GM19395 (cell line): ENCODE measurements at regions not wholly inside any gene's neighbourhood (a gene's known extent, or its start where the extent isn't known, plus 50 kb on each side); places are given as distances from the start of the nearest gene placed in this dataset.

Experiments
- ATAC-seq: cut with Tn5 transposase; IDR thresholded peaks from one replicate; pipeline ENCODE4 v1.9.1; 2021; ENCODE audit warnings: mild to moderate bottlenecking, moderate library complexity; ENCODE audit not compliant: unreplicated experiment

- no peak for ATAC-seq
Measured at GRCh38 chr16:86287664-86288201, 222.6 kb upstream of the FOXF1 start.

DNA sequence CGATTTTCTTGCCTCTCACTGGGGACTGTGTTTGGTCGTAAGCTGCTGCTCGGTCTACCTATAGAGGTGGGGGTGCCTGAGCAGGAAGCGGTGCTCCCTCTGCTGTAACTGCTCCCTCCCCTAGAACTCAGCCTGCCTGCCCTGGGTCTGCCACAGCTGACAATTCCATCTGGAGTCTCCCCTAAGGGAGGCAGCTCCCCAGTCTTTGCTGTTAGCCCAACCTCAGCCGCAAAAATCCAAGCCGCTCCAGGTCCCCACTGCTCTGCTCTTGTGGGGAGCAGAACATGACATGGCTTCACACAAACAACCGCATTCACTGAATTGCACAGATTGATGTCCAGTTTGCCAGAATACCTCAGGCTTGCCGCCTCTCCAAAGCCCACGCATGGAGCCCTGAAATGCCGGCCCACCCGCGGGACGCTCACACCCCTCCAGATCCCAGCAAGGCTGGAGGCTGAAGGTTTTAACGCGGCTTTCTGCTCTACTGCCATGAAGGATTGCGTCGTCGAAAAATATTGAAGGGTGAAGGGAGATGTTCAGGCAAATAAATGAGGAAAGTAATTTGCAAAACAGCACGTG, 221.5 kb upstream of the FOXF1 start:
- no peak for ATAC-seq

GRCh38 chr16:86289304-86289703, 221.0 kb upstream of the FOXF1 start:
- ATAC-seq = no peak

- no peak for ATAC-seq
Measured at GRCh38 chr16:86289907-86290306, 220.4 kb upstream of the FOXF1 start.

DNA sequence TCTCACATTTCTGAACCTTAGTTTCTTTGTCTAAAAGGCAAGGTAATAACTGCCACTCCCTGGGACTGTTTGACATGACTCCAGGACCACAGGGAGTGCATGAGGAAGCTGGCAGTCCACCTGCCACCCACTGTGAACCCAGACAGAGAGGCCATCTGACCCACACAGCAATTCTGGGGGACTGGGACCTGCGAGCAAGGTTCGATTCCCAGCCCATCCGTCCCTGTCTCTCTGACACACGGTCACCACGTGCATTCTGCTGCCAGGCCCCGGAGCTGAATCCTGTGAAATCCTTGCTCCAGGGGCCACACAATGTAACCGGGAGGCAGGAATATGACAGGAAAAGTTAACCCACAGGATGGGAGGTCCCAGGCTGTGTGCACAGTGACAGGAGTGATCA, 218.8 kb upstream of the FOXF1 start:
- ATAC-seq = no peak

DNA sequence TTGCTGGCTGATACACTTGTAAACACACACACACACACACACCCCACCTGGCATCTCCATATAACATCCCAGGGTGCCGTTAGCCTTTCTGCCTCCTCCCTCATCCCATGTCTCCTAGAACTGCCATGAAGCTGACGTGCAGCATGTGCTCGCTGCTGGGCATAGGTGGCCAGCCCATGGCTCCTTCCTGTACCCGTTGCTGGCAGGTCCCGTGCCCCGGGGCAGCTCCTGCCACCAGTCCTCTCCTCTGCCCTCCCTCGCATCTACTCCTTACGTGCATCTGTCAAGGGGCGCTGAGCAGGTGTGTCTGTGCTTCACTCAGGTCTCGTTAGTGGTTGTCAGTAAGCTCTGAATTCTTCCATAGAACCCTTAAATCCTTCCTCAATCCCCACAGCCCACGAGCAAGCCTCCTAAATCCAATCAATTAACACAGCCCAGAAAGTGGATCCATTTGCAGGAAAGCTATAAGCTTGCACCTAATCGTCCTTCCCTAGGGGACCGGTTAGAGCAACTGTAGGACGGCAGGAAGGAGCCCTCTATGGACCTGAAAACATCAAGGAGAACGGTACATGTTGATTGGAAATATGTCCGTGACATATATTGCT, 218.1 kb upstream of the FOXF1 start:
- no peak for ATAC-seq

DNA sequence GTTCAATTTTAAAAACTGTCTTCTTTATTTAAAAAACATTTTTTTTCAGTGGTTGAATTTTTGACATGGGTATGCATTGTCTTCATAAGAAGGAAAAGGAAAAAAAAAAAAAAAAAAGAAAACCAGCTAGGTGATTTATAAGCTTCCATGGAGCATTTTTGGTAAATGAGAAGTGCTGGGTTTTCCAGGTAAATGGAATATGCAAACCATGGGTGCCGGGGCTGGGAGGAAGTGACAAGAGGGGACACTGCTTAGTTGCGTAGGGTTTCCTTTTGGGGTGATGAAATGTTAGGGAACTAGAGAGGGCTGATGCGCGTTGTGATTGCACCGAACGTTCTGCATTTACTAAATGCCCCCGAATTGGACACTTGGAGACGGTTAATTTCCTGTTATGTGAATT, 217.4 kb upstream of the FOXF1 start:
- ATAC-seq = no peak

- ATAC-seq = no peak
Measured at GRCh38 chr16:86293906-86294305, 216.4 kb upstream of the FOXF1 start.

- ATAC-seq = no peak
Measured at GRCh38 chr16:86294535-86295196, 215.7 kb upstream of the FOXF1 start.

GRCh38 chr16:86296256-86296655, 214.1 kb upstream of the FOXF1 start:
- ATAC-seq = no peak

DNA sequence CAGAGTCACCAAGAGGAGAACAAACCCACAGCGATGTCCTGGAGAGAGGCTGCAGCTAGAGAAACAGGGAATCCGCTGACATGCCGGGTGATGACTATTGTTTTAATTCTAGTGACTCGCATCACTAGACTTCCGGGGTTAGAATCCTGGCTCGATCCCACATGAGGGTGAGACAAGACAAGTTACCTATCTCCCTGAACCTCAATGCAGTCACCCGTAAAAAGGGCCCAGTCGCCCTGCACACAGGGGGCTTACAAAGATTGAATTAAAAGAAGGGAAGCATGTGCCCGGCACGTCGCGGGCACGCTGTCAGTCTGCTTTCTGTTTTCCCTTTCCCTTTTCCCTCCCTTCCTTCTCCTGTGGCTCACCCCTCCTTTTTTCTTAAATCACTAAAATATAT, 212.9 kb upstream of the FOXF1 start:
- ATAC-seq = no peak

DNA sequence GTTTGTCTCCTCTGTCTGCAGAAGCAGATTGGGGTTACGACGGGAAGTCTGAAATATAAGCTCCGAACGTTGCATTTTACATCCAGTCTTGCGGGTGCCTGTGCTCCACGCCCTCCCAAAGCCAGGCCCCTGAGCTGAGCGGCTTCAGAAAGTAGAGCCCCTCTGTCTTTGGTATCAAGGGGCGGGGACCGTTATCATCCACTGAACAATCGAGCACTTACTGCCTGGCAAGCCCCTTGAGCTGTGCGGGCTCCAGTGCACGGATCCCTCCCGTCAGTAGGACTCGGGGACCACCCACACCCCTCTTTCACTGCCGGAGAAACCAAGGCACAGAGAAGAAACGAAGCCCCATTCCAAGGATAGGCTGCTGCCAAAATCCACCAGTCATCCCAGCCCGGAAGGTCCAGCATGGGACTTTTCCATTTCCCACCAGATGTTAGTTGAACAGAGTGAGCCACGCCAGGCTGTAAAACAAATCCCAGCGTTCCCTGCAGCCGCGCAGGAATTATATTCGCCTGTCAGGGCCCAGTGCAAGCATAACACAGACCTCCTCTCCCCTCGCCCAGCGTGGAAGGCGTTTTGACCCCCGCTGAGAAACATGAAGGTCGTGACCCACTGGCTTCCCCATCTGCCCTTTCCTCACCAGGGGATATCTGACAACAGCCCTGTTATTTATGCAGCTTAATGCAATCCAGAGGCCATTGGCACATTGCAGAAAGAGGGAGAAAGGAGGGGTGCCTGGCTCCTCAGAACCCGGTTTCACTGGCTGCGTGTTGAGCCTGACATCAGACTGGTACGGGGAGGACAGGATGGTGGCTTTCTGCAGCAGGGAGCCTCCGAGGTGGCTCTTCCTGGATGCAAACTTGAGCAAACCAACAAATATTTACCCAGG, 212.2 kb upstream of the FOXF1 start:
- no peak for ATAC-seq

GRCh38 chr16:86298758-86299134, 211.6 kb upstream of the FOXF1 start:
- ATAC-seq = no peak

DNA sequence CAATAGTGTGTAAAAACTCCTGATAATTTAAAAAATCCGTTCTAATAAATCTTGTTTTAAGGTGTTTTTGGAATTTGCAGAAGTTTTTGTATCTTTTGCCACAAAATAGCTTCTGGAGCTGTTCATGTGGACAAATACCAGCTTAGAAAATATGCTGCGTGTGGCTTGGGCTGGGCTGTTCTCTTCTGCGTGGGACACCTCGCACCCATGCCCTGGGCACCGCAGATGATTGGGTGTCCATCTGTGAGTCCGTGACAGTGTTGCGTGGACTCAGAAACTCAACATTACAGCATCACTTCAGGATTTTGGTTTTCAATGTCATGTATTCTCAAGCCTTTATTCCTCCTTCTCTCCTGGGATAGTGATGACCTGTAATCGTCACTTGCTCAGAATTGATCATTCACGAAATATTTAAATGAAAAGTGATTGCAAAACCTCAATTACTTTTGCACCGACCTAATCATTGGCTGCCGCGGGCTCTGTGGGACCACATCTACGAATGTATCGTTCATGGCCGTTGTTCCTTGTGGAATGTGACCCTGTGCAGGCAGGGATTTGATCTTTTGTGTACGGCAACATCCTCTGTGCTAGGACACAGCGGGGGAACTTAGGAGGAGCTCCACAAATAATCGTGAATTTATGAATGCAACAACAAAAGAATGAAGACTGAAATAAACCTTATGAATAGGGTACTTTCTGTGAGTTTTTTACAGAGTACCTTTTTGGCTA, 210.3 kb upstream of the FOXF1 start:
- ATAC-seq = no peak

- ATAC-seq = no peak
Measured at GRCh38 chr16:86300746-86301481, 209.4 kb upstream of the FOXF1 start.

DNA sequence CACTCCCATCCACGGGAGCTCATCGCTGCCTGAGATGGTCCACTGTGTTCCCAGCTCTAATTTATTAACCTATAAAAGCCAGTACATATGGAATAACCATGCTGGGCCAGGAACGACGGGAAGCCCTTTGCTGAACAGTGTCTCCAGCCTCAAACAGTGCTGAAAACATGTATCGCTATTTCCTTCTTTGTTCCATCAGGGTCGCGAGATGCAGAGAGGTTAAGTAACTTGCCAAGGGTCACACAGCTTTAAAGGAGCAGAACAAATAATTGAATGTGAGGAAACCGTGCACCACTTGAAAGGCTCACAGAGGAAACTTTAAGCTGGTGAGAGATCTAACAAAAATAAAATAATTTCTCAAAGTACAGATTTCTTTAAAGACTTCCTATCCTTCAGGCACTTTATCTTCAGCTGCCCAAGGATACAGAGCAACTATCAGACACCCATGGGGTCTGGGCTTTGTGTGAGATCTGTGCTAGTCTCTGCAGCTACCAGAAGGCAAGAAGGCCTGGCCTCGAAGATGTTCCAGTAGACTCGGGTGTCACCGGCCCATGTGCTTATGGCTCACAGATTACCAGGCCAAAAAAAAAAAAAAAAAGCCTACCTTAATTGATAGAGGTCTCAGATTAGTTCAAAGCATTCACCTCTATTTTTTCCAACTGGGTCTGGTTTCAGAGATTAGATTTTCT, 207.8 kb upstream of the FOXF1 start:
- ATAC-seq = no peak

- no peak for ATAC-seq
Measured at GRCh38 chr16:86303787-86304678, 206.3 kb upstream of the FOXF1 start.

GRCh38 chr16:86304868-86305267, 205.5 kb upstream of the FOXF1 start:
- no peak for ATAC-seq
